NCI-H748 treated with DMSO at 0.1 percent for 48 hours (cell line): ENCODE measurements at regions not wholly inside any gene's neighbourhood (a gene's known extent, or its start where the extent isn't known, plus 50 kb on each side); places are given as distances from the start of the nearest gene placed in this dataset.
A peak's percentile ranks its signal among the peaks of the same experiment; 100 is the strongest.

Source experiments
- DNase-seq: peaks from one replicate; lab custom pipeline; 2025; lab: John Stamatoyannopoulos, UW

DNA sequence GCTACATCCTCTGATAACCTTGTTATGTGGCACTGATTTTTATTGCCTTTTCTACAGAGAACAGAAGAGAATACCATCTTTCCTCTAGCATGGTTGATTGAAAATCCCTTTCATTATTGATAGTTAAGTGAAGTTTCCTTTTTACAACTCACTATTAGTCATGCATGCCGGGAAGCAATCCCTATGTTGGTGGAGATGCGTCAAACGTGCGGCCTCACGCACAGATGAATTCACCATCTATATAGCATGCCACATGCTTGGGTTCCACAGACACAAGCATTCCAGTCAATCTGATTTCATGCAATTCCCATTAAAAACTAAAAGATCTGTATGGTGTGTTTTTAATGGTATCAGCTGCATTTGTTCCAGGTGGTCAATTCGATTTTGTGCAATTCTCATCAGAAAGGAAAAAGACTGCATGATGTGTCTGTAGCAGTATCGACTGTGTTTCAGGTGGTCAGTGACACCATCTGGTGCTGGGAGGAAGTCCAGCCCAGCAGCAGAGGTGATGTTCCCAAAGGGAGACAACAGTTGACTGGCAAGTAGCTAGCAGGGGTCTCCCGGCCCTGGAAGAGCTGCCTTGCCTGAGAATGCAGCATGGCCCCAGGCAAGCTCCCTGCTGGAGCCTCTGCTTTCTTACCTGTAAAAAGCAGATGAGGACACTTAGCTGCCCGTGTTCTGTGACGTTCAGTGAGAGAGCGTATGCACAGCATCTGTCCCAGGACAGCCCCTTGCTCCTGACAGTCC, 151.3 kb upstream of the NCK2 start:
- DNase-seq: no peak

DNA sequence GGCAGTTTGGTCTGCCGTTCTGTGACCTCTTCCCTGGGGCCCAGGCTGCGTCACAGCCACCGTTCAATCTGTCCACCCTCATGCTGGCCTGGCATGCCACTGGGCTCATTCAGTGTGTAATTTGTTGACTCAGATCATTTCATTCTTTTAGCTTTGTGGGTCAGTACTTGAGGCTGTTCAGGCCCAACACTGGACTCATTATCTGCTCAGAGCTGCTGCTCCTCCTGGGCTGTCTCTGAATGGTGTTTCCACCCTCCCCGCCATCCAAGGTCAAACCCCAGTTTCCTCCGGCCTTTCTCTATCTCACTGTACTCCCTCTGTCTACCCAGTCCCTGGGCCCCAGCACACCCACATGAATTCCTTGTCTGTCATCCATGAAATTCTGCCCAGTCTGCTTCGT, 152.4 kb upstream of the NCK2 start:
- no peak for DNase-seq

DNA sequence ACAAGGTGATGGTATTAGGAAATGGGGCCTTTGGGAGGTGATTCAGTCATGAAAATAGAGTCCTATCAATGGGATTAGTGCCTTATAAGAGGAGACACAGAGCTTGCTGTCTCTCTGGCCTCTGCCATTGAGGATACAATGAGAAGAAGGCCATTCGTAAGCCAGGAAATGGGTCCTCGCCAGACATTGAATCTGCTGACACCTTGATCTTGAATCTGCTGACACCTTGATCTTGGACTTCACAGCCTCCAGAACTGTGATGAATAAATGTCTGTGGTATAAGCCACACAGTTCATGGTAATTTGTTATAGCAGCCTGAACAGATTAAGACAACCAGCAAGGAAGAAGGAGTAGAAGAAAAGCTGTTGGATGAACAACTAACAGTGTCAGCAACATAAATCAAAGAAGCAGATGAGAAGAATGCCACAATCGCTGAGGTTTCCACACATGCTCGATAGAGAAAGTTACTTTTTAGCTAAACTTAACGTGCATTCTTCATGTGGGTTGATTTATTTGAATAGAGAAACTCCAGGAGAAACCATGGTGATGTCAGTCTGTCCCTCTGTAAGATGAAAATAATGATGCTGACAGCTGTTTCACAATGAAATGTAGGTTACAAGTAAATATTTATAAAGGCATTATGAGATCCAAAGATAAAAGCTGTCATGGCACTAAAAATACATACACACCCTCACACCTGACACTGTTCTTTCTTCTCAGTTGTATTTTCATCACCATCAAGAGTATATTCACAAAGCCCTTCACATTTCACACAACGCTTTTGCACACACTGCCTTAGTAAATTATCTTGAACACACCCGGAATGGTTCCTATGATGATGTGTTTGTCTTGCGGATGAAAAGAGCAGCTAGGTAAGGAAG, 153.7 kb upstream of the NCK2 start:
- peak; percentile 55 for DNase-seq

DNA sequence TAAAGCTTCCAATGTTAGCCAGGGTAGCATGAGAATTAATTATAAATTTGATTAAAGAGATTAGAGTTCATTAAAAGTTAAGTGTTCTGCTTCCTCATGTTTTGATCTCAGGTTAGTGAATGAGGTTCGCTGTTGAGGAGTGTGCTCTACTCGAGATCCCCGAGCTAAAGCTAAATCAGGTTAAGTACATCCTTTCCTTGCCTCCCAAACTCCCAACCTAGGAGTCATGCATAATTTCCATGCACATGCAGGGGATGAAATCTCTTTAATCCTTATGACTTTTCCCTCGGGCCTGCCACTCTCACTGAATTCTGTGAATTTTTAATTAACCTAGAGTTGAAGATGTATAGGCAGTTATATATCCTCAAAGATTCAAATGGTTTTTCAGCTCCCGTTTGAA, 156.1 kb upstream of the NCK2 start:
- DNase-seq: no peak

DNA sequence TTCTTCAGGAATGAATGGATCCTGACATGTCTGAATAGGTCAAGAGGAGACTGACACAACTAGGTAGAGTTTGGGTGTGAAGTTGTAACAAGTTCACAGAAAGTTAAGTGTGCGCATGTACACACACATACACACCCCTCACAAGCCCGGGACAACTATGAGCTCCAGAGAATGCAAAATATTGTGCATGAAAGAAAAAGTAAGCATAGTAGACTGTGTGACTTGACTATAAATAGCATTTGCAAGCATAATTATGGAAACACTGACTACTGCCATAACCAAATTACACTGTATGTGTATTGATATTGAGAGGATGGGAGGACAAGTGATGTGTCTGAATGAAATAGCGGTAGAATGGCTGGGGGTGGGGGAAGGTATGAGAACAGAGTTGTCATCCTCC, 157.1 kb upstream of the NCK2 start:
- no peak for DNase-seq

DNA sequence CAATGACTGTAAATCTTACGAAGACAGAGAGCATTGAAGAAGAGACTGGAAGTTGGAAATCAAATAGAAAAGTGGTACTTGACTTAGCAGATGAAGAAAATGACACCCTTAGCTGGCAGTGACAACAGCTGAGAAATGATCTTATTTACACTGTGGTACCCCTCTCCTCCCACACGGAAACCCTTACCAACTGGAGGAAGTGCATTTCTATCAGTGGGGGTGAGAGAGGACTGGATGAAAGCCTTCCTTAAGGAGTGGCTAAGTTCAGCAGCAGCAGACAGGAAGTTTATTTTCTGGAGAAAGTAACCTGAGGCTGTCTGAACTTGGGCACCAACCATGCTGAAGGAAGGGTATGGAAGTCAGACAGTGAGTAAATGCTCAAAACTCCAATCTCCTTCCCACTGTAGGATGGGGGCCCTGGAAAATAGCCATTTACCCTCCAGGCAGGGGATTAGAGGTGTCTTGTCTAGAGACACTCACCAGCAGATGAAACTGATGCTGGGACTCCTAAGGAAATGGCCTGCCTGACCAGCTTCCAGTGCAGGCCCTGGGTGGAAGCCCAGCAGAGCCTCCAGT, 160.2 kb upstream of the NCK2 start:
- no peak for DNase-seq

DNA sequence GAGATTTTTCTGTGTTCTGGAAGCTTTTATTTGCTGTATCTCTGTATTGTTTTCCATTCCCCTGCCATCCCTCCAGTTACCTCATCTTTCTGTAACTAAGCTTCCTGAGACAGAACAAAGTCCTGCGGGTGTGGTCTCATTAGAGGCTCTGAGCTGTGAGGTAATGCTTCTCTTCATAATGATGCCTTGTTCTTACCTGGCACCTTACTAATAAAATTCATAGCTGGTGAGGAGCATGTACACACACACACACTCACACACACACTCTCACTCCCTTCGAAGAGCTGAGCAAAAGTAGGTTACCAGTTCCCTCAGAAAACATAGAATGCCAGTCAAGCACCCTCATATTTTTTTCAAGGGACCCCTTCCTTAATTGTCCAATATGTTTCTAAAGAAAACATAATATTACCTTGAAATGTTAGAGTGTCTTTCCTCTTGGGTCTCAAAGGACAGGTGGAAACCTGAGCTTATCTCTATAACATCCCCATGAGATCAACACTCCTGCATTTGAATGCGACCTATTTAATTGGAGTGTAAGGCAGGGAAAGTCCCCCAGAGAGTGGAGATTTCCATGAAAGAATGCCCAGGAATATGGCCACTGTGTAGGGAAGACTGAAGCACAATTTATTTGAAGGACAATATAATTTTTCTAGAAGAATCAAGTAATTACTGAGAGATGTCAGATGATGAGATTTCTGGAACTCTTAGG, 161.6 kb upstream of the NCK2 start:
- DNase-seq: no peak

DNA sequence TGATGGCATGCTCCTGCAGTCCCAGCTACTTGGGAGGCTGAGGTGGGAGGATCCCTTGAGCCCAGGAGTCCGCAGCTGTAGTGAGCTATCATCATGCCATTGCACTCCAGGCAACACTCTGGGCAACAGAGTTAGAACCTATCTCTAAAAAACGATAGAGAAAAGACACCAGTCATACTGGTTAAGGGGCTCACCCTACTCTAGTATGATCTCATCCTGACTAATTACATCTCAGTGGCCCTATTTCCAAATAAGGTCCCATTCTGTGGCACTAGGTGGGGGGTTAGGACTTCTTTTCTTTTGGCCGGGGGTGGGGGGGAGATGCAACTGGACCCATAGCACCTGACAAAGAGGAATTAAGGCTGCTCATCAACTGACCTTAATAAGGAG, 163.2 kb upstream of the NCK2 start:
- DNase-seq: no peak

DNA sequence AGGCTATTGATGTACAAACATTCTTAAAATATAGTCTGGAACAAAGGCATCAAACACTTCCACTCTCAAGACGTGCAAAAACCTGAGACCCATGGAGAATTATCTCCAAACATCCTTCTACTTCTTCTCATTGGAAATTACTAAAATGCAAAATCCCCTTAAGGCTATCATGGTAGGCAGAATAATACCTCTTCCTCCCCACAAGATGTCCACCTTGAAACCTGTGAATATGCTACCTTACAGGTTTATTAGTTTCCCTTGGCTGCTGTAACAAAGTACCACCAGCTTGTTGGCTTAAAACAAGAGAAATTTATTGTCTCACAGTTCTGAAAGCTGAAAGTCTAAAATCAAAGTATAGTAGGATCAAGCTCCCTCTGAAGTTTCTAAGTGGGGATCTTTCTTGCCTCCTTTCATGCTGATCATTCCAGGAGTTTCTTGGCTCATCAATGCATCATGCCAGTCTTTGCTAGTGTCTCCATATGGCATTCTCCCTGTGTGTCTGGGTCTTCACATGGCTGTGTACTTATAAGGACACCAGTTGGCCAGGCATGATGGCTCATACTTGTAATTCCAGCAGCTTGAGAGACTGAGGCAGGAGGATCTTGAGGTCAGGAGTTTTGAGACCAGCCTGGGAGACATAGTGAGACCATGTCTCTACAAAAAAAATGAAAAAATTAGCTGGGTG, 163.7 kb upstream of the NCK2 start:
- no peak for DNase-seq

DNA sequence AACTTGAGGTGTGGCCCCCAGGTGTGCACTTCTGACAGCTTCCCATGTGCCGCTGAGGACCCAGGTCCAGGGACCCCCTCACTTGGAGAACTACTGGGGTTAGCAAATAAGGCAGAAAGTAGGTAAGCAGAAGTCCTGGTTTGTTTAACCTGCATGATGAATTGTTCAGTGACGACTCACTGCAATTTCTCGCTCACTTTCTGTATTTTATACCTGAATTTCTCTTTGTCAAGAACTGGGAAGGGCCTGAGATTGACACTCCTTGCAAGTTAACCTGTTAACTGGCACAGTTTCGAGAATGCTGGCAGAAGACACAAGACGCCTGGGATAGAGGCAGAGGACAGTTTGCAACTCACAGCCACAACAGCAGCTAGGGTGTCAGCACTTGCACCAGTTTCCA, 164.5 kb upstream of the NCK2 start:
- no peak for DNase-seq

DNA sequence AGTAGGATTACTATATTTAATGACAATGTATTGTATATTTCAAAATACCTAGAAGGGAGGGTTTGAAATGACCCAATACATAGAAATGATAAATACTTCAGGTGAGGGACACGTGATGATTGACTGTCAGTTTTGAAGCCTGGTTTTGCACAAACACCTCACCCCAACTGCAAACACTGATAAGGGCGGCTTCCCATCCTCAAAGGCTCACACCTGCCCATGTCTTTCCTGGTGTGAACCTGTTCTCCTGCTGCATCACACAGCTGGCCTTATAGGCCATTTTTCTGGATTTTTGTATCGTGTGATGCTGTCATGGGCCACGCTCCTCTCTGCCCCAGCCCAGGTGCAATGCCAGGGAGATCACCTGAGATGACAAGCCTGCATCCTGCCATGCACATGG, 166.5 kb upstream of the NCK2 start:
- no peak for DNase-seq

DNA sequence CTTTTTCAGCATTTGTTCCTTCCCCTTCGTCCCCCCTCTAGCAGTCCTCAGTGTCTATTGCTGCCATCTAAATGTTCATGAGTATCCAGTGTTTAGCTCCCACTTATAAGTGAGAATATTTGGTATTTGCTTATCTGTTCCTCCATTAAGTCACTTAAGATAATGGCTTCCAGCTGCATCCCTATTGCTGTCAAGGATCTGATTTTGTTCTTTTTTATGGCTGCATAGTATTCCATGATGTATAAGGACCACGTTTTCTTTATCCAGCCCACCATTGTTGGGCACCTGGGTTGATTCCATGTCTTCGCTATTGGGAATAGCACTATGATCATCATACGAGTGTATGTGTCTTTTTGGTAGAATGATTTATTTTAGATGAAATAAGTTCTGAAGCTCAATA, 166.9 kb upstream of the NCK2 start:
- no peak for DNase-seq

DNA sequence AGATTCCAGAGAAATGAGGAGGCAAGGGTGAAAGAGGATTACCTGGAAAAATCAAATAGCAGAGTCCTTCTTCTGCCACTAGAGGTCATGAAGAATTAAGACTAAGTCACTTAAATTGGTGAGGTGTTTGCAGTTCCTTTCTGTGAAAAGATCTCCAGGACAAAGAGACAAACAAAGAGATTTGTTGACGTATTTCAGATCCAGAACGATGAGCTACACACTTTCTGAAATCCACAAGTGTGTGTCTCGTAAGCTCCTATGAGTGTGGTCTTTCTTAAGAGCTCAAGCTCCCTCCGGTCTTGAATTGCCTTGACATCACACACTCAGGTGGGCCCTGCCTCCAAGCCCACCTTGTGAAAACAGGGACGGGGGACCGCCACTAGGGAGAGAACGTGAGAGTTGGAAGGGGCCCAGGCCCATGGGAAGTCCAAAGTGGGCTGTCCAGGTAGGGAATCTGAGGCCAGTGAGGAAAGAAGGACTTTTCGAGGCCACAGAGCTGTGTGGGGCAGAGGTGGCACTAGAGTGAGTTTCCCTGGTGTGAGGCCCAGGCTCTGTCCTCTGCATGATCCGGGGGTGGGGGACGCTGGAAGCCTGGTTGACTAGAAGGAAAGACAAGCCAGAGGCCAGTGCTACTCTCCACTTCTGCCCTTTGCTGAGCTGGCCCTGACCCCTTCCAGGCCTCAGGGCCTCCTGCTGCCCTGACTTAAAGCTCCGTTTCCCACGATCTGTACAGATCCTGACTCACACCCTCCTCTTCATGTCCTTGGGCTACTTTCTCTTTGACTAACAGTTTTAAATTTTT, 168.1 kb upstream of the NCK2 start:
- DNase-seq: peak; percentile 3

DNA sequence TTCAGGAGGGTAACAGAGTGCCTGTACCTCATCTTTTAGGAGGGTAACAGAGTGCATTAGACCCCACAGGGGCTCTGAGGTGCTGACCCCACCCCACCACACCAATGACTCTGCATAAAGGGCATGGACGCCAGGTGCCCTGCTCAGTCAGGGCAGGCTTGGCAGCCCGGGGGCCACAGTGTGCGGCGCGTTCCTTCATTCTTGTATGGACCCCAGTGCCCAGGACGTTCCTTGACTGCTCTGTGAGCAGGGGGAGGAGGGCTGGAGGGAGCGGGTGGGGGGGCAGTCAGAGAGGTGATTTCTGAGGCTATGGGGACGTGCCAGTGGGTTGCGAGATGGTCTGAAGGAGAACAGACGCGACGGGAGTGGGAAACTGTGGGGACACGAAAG, 168.7 kb upstream of the NCK2 start:
- no peak for DNase-seq

DNA sequence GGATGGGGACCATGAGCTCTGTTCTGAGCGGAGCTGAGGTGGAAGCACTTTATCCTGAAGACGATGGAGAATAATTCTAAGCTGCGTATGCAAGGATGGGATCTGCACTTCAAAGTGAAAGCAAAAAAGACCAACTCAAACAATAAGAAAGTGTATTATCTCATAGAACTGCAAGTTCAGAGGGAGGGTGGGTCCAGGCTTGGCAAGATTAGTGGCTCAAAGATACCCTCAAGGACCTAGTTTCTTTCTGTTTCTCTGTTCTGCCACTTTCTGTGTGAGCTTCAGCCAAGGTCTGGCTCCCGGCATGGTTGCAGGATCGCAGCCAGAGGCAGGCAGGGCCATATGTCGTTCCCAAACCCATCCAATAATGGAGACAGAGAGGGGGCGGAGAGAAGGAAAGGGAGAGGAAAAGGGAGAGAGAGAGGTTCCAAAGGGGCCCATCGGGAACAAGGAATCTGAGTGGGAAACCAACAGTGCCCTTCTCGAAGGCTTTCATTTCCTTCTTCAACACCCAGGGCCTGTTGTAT, 169.2 kb upstream of the NCK2 start:
- DNase-seq: no peak

DNA sequence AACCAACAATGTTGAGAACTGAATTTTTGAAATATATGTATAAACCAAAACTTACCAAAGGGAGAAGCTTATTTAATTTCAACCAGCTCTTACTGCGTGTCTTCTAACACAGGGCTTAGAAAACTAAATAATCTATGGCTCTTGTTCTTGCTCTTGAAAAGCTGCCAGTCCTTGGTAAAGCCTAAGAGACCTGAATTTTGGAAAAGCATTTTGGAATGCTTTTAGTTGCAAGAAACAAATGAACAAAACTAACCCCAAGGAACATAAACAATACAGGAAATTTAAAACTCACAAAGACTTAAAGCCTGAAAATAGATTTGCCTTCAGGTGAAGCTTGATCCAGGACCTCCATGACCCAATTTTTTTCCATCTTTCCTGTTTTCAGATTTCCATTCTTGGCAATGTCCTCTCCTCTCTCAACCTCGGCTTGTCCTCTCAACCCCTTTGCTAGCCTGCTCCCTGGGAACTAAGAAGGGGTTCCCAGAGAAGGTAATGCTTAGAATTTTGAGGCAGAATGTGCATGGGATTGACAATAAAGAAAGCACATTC, 169.8 kb upstream of the NCK2 start:
- DNase-seq: no peak

DNA sequence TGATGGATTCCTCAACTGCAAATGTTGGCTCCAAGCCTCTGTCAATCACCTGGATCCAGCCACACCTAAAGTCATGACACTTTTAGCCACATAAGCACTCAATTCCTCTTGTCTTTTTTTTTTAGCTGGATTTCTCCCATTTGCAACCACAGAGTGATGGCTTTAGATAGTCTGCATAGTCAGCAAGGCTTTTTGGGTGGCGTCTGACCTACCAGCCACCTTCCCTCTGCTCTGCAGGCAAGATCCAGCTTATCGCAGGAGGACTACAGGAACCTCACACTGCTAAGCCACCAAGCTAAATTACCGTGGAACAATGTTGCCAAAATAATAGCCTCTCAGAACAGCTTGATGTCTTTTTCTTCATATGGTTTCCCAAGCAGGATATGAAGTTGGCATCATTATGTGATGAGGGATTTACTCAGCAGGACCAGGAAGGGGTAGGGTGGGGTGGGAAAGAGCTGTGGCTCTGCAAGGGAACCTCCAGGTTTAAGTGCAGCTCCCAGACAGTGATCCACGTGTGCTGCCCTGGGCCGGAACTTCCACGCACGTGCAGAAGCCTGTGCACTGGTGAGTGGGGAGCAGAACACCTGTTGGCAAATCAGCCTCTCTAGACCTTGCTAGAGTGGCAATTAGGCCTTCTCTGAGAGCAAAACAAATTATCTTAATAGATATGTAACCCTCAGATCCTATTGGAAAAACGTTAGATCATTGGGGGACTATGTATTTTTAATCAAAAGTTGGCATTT, 170.6 kb upstream of the NCK2 start:
- no peak for DNase-seq

DNA sequence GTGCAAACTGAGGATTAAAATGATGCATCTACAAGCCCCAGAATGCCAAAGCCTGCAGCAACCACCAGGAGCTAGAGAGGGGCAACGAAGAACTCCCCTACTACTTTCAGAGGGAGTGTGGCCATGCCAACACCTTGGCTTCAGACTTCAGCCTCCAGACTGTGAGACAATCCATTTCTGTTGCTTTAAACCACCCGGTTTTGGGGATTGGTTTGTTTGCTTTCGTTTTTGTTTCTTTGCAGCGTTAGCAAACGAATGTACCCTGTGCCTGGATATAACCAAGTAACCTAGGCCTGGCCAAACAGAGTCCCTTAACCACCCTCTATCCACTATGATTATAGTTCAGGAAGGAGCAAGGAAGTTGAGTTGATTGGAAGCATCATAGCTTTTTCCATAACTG, 171.2 kb upstream of the NCK2 start:
- no peak for DNase-seq

DNA sequence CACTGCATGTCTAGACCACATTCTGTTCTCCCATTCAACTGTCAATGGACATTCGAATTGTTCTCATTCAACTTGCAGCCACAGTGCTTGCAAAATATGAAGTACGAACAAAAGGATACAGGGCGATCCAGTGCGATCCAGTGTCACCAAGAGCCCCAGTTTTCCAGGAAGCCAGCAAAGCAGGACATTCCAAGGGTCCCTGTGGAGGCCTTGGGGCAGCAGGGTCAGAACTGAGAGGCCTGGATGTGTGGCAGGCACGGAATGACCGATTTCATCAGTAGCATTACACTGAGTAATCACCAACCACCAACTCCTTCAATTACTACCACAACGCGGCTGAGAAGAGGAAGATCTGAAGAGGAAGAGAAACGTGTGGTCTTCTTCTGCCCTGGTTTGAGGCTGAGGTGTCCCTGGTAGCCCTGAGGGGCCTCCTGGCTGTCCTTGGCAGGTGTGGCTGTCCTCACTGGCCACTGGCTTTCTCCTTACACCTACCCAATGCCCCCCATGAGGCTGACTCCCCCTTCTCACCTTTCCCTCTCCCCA, 172.7 kb upstream of the FHL2 start:
- no peak for DNase-seq

DNA sequence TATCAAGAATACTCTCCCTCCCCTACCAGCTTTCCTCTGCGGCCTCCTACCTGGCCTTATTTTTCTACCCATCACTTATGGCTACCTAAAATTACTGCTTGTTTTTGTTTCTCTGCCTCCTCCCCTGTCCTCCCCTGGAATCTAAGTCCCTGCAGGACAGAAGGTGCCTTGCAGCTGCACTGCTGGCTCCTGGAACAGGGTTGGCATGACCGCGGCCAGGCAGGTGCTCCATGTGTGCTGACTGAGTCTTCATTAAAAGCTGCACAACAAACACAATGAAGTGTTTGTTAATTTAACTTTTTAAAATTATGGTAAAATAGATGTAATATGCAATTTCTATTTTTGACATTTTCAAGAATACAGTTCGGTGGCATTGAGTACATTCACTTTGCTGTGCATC, 171.9 kb upstream of the FHL2 start:
- DNase-seq: no peak
